Progenitor cell of endocrine pancreas (in vitro differentiated cells): ENCODE measurements at regions not wholly inside any gene's neighbourhood (a gene's known extent, or its start where the extent isn't known, plus 50 kb on each side); places are given as distances from the start of the nearest gene placed in this dataset.

Experiments
- DNase-seq: peaks from one replicate; pipeline ENCODE4 v3.0.0; 2021; ENCODE audit warnings: low spot score; ENCODE audit not compliant: unreplicated experiment
- H3K27ac Mint-ChIP-seq: 2 replicates; pipeline ENCODE4 v1.8.0; 2021; ENCODE audit warnings: mild to moderate bottlenecking, moderate library complexity, mixed read lengths
- H3K27me3 Mint-ChIP-seq: 2 replicates; pipeline ENCODE4 v1.8.0; 2021; ENCODE audit warnings: mixed read lengths
- H3K36me3 Mint-ChIP-seq: 2 replicates; pipeline ENCODE4 v1.8.0; 2022; ENCODE audit warnings: mixed read lengths; ENCODE audit not compliant: insufficient read depth
- H3K4me1 Mint-ChIP-seq: 2 replicates; pipeline ENCODE4 v1.8.0; 2021; ENCODE audit warnings: low read depth, mixed read lengths
- H3K4me3 Mint-ChIP-seq: 2 replicates; pipeline ENCODE4 v1.8.0; 2021; ENCODE audit warnings: low read depth, mild to moderate bottlenecking, moderate library complexity, mixed read lengths
- H3K9me3 Mint-ChIP-seq: 2 replicates; pipeline ENCODE4 v1.8.0; 2021; ENCODE audit warnings: low read depth, mixed read lengths
- CTCF ChIP-seq: fragments of 200-600 bp; sonication (generic); IDR thresholded peaks from one replicate; pipeline ENCODE4 v1.5.0; 2021; ENCODE audit warnings: antibody characterized with exemption, mild to moderate bottlenecking; ENCODE audit not compliant: unreplicated experiment

- Mint-ChIP-seq H3K27ac (no peak overlapping the region), H3K4me3 (no peak overlapping the region), H3K4me1 (peaks cover 15% of the 10 kb centered on the region), H3K36me3 (peaks cover under 1% of the 10 kb centered on the region), H3K27me3 (no peaks in the 10 kb centered on the region), H3K9me3 (peaks cover 14% of the 10 kb centered on the region)
- no peak for TF ChIP-seq CTCF
- no peak for DNase-seq
These were observed 698.6 kb upstream of the MDGA2 start for GRCh38 chr14:48373981-48374380.

- Mint-ChIP-seq H3K27me3 (no peaks in the 10 kb centered on the region), H3K4me3 (no peak overlapping the region), H3K36me3 (no peaks in the 10 kb centered on the region), H3K27ac (no peak overlapping the region), H3K4me1 (peaks cover 9% of the 10 kb centered on the region), H3K9me3 (peaks cover 7% of the 10 kb centered on the region)
- TF ChIP-seq CTCF: no peak
- no peak for DNase-seq
These were observed 675.6 kb upstream of the MDGA2 start for GRCh38 chr14:48350971-48351370.

- DNase-seq: no peak
- TF ChIP-seq CTCF: no peak
- Mint-ChIP-seq H3K27me3 (no peaks in the 10 kb centered on the region), H3K4me1 (peaks cover 9% of the 10 kb centered on the region), H3K27ac (no peak overlapping the region), H3K36me3 (no peaks in the 10 kb centered on the region), H3K9me3 (peaks cover 2% of the 10 kb centered on the region), H3K4me3 (no peak overlapping the region)
These were observed 674.3 kb upstream of the MDGA2 start for GRCh38 chr14:48349689-48350088.

- peaks cover 17% of the 10 kb centered on the region for H3K9me3 Mint-ChIP-seq
- no peak overlapping the region for H3K4me3 Mint-ChIP-seq
- no peaks in the 10 kb centered on the region for H3K27me3 Mint-ChIP-seq
- H3K27ac Mint-ChIP-seq: no peak overlapping the region
- DNase-seq: no peak
- H3K36me3 Mint-ChIP-seq: no peaks in the 10 kb centered on the region
- no peaks in the 10 kb centered on the region for H3K4me1 Mint-ChIP-seq
- no peak for TF ChIP-seq CTCF
These were observed 665.7 kb upstream of the MDGA2 start for GRCh38 chr14:48341069-48341468.

- Mint-ChIP-seq H3K27me3 (no peaks in the 10 kb centered on the region), H3K9me3 (peaks cover 17% of the 10 kb centered on the region), H3K27ac (no peak overlapping the region), H3K4me3 (no peak overlapping the region), H3K4me1 (peaks cover 12% of the 10 kb centered on the region), H3K36me3 (no peaks in the 10 kb centered on the region)
- no peak for DNase-seq
- TF ChIP-seq CTCF: no peak
These were observed 658.0 kb upstream of the MDGA2 start for GRCh38 chr14:48333221-48333920.
